Activated B cell treated with CpG ODN at 0.5 μM for 24 hours (primary cell): ENCODE measurements at regions not wholly inside any gene's neighbourhood (a gene's known extent, or its start where the extent isn't known, plus 50 kb on each side); places are given as distances from the start of the nearest gene placed in this dataset.

Source experiments
- ATAC-seq: fragments of 200-7000 bp; cut with Tn5 transposase; one replicate; pipeline ENCODE4 v1.10.0; 2021; ENCODE audit warnings: low read depth, mild to moderate bottlenecking, moderate library complexity
- CTCF ChIA-PET: fragments of 350-600 bp; sonication (Branson Sonifier 250); formaldehyde crosslinking; loops from one replicate; lab custom pipeline; 2021; ENCODE audit warnings: antibody characterized with exemption; lab: Charles Lee
- POLR2A ChIA-PET: fragments of 350-600 bp; sonication (Branson Sonifier 250); formaldehyde crosslinking; loops from one replicate; lab custom pipeline; 2021; ENCODE audit warnings: antibody characterized with exemption; lab: Charles Lee
- DNase-seq: peaks from one replicate; pipeline ENCODE4 v3.0.0; 2022
- H3K27ac Mint-ChIP-seq: one replicate; pipeline ENCODE4 v1.8.0; 2020; ENCODE audit warnings: mixed read lengths
- H3K27me3 Mint-ChIP-seq: one replicate; pipeline ENCODE4 v1.8.0; 2021; ENCODE audit warnings: mixed read lengths
- H3K36me3 Mint-ChIP-seq: one replicate; pipeline ENCODE4 v1.8.0; 2021; ENCODE audit warnings: low read depth, mixed read lengths
- H3K4me1 Mint-ChIP-seq: one replicate; pipeline ENCODE4 v1.8.0; 2021; ENCODE audit warnings: mixed read lengths
- H3K4me3 Mint-ChIP-seq: one replicate; pipeline ENCODE4 v1.8.0; 2020; ENCODE audit warnings: mild to moderate bottlenecking, mixed read lengths
- H3K9me3 Mint-ChIP-seq: one replicate; pipeline ENCODE4 v1.8.0; 2020; ENCODE audit warnings: mixed read lengths
- CTCF ChIP-seq: fragments of 200-600 bp; IDR thresholded peaks from one replicate; pipeline ENCODE4 v1.8.0; 2022; ENCODE audit warnings: antibody characterized with exemption, mild to moderate bottlenecking
- intact Hi-C: fragments of 100-400 bp; cut with micrococcal nuclease; formaldehyde crosslinking; loops from one replicate; pipeline ENCODE4 v1.15.1; 2024

GRCh38 chr20:39124064-39124463 is 161.9 kb downstream of the DHX35 start:
- no peak for ATAC-seq
- CTCF ChIA-PET: no interaction called here

DNA sequence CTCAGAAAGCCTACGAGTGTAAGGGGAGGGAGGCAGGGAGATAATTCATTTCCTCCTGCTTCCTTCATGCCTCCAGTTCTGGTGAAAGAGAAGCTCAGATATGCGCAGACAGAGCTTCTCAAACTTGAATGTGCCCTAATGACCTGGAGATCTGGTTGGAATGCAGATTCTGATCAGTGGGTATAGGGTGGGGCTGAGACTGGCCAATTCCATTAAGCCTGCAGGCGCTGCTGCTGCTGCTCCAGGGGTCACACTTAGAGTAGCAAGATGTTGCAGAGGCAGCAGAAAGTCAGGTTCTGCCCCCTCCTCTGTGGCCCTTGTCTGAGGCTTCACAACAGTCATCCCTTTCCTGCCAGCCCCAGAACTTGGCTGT is 161.0 kb downstream of the DHX35 start:
- H3K27ac Mint-ChIP-seq: no peak overlapping the region
- no peaks in the 10 kb centered on the region for H3K4me1 Mint-ChIP-seq
- no peak for TF ChIP-seq CTCF
- DNase-seq (no peak), ATAC-seq (no peak)
- H3K36me3 Mint-ChIP-seq: no peaks in the 10 kb centered on the region
- H3K9me3 Mint-ChIP-seq: peaks cover 4% of the 10 kb centered on the region
- no peak overlapping the region for H3K4me3 Mint-ChIP-seq
- intact Hi-C loops: no loop called here
- peaks cover 21% of the 10 kb centered on the region for H3K27me3 Mint-ChIP-seq
- POLR2A ChIA-PET: no interaction called here
- CTCF ChIA-PET: no interaction called here

More at GRCh38 chr20:39124064-39124463, 161.9 kb downstream of the DHX35 start:
- intact Hi-C loops: no loop called here
- Mint-ChIP-seq H3K4me1 (no peaks in the 10 kb centered on the region), H3K27ac (no peak overlapping the region), H3K9me3 (peaks cover 4% of the 10 kb centered on the region), H3K4me3 (no peak overlapping the region), H3K36me3 (no peaks in the 10 kb centered on the region), H3K27me3 (peaks cover 15% of the 10 kb centered on the region)
- no peak for DNase-seq
- TF ChIP-seq CTCF: no peak
- POLR2A ChIA-PET: no interaction called here

GRCh38 chr20:39117491-39117890 is 155.3 kb downstream of the DHX35 start:
- H3K27ac Mint-ChIP-seq: no peak overlapping the region
- ChIA-PET POLR2A (no interaction called here), CTCF (no interaction called here)
- intact Hi-C loops: no loop called here
- H3K4me3 Mint-ChIP-seq: no peak overlapping the region
- peaks cover 23% of the 10 kb centered on the region for H3K27me3 Mint-ChIP-seq
- H3K9me3 Mint-ChIP-seq: no peaks in the 10 kb centered on the region
- no peak for TF ChIP-seq CTCF
- ATAC-seq (no peak), DNase-seq (no peak)
- no peaks in the 10 kb centered on the region for H3K36me3 Mint-ChIP-seq
- H3K4me1 Mint-ChIP-seq: no peaks in the 10 kb centered on the region

DNA sequence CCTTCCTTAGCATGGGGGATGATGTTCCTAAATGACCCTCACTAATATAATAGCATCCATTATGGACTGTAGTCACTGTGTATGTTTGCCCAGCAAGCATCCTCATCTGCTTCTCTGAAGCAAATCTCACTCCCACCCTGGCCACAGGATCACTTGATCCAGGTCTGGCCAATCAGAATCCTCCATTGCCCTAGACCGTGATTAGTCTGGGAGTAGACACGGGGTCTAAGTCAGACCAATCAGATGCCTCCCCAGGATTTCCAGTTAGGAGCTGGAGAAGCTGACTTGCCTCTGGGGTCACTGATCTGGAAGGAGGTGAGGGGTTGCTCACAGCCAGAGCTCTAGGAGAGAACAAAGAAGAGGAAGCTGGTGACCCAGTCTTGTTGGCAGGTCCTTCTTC is 153.9 kb downstream of the DHX35 start:
- ChIA-PET CTCF (no interaction called here), POLR2A (no interaction called here)
- Mint-ChIP-seq H3K9me3 (no peaks in the 10 kb centered on the region), H3K4me3 (no peak overlapping the region), H3K27me3 (peaks cover 28% of the 10 kb centered on the region), H3K36me3 (no peaks in the 10 kb centered on the region), H3K4me1 (no peaks in the 10 kb centered on the region), H3K27ac (no peak overlapping the region)
- intact Hi-C loops: no loop called here
- no peak for TF ChIP-seq CTCF
- DNase-seq: no peak
- ATAC-seq: no peak

- Mint-ChIP-seq H3K4me3 (no peak overlapping the region), H3K4me1 (no peaks in the 10 kb centered on the region), H3K27ac (no peak overlapping the region), H3K36me3 (no peaks in the 10 kb centered on the region), H3K9me3 (no peaks in the 10 kb centered on the region), H3K27me3 (peaks cover 36% of the 10 kb centered on the region)
- TF ChIP-seq CTCF: no peak
- POLR2A ChIA-PET: no interaction called here
- no peak for DNase-seq
- intact Hi-C loops: loop anchor here (2.0 kb wide), 1 partner anchor 1579 kb away; no protein-coding TSS in a partner anchor
- CTCF ChIA-PET: no interaction called here
- ATAC-seq: no peak
Observed at GRCh38 chr20:39112178-39112743, 150.1 kb downstream of the DHX35 start.
